H1 (cell line): ENCODE measurements at regions not wholly inside any gene's neighbourhood (a gene's known extent, or its start where the extent isn't known, plus 50 kb on each side); places are given as distances from the start of the nearest gene placed in this dataset.

Source experiments
- CTCF ChIA-PET: fragments of 300-600 bp; sonication (Branson Sonifier 250); formaldehyde crosslinking; loops from one replicate; lab custom pipeline; 2021; ENCODE audit not compliant: partially characterized antibody; lab: Charles Lee
- POLR2A ChIA-PET: fragments of 300-600 bp; sonication (Branson Sonifier 250); formaldehyde crosslinking; loops from one replicate; lab custom pipeline; 2021; ENCODE audit warnings: inconsistent platforms; ENCODE audit not compliant: partially characterized antibody; lab: Charles Lee
- DNase-seq, 2 experiments: peaks; one replicate each; pipeline versions ENCODE4 v3.0.0 to v3.0.0-alpha.2; 2010 to 2022; ENCODE audit warnings: low spot score in 2 of 2, low read depth in 1 of 2, mixed read lengths in 1 of 2
- FAIRE-seq: peaks from 2 replicates; lab custom pipeline; 2011; peaks lifted over from hg19 to GRCh38; lab: Jason Lieb, UNC
- H2AFZ ChIP-seq: 2 replicates; pipeline ENCODE4 v1.8.1; 2012; ENCODE audit warnings: low read length, inconsistent platforms
- H2AK5ac ChIP-seq: 2 replicates; pipeline ENCODE4 v1.6.1; 2013; ENCODE audit warnings: low read depth, low read length
- H2BK120ac ChIP-seq: replicated peaks from 2 replicates; pipeline ENCODE3; 2013; ENCODE audit warnings: low read depth, low read length, inconsistent platforms
- H2BK12ac ChIP-seq: 2 replicates; pipeline ENCODE4 v1.6.1; 2013; ENCODE audit warnings: low read depth, low read length
- H2BK15ac ChIP-seq: 2 replicates; pipeline ENCODE4 v1.6.1; 2013; ENCODE audit warnings: low read length
- H2BK20ac ChIP-seq: 2 replicates; pipeline ENCODE4 v1.6.1; 2013; ENCODE audit warnings: low read length
- H2BK5ac ChIP-seq: 2 replicates; pipeline ENCODE4 v1.6.1; 2013; ENCODE audit warnings: low read depth, low read length
- H3K14ac ChIP-seq: 2 replicates; pipeline ENCODE4 v1.6.1; 2013; ENCODE audit warnings: inconsistent platforms; ENCODE audit not compliant: insufficient read length
- H3K18ac ChIP-seq: 2 replicates; pipeline ENCODE4 v1.6.1; 2013; ENCODE audit warnings: low read length; ENCODE audit errors: extremely low read depth
- H3K23ac ChIP-seq: 2 replicates; pipeline ENCODE4 v1.6.1; 2013; ENCODE audit warnings: inconsistent platforms; ENCODE audit not compliant: insufficient read length
- H3K23me2 ChIP-seq: 2 replicates; pipeline ENCODE4 v1.6.1; 2013; ENCODE audit warnings: low read depth, low read length
- H3K27ac ChIP-seq: 2 replicates; pipeline ENCODE4 v1.6.1; 2011; ENCODE audit warnings: low read depth, low read length, inconsistent platforms
- H3K27me3 ChIP-seq, 4 experiments: replicated peaks in 1 of 4; 1 replicate in 1 of 4; 2 replicates in 3 of 4; pipeline versions ENCODE4 v1.6.1 to v1.8.1; 2011 to 2013; ENCODE audit warnings: low read length in 3 of 4, mild to moderate bottlenecking in 3 of 4, inconsistent platforms in 2 of 4, mixed read lengths in 2 of 4, moderate library complexity in 1 of 4; ENCODE audit not compliant: control insufficient read depth in 3 of 4, insufficient read depth in 3 of 4; ENCODE audit errors: extremely low read depth in 1 of 4
- H3K36me3 ChIP-seq, 4 experiments: 2 replicates each; pipeline versions ENCODE4 v1.6.1 to v1.8.1; 2011 to 2013; ENCODE audit warnings: mild to moderate bottlenecking in 4 of 4, low read length in 3 of 4, moderate library complexity in 2 of 4, control low read depth in 1 of 4, inconsistent platforms in 1 of 4; ENCODE audit not compliant: insufficient read depth in 4 of 4, control insufficient read depth in 2 of 4
- H3K4ac ChIP-seq: replicated peaks from 2 replicates; pipeline ENCODE3; 2013; ENCODE audit warnings: low read length, low read depth, mixed read lengths, inconsistent platforms; ENCODE audit not compliant: insufficient read length
- H3K4me1 ChIP-seq, 4 experiments: replicated peaks in 1 of 4; 1 replicate in 1 of 4; 2 replicates in 3 of 4; pipeline versions ENCODE4 v1.6.1 to v1.8.1; 2011 to 2013; ENCODE audit warnings: low read length in 3 of 4, inconsistent platforms in 2 of 4, mixed read lengths in 1 of 4; ENCODE audit not compliant: insufficient read depth in 4 of 4, control insufficient read depth in 3 of 4
- H3K4me2 ChIP-seq, 2 experiments: 2 replicates each; pipeline versions ENCODE4 v1.6.1 to v1.8.1; 2011 to 2013; ENCODE audit warnings: low read depth in 2 of 2, low read length in 2 of 2, control low read depth in 1 of 2, inconsistent platforms in 1 of 2, mild to moderate bottlenecking in 1 of 2; ENCODE audit not compliant: insufficient read depth in 1 of 2
- H3K4me3 ChIP-seq, 4 experiments: fragments of 200-600, 300-600 bp in 1 of 4; sonication (generic), shearing (Covaris generic), sonication (Bioruptor Twin) in 1 of 4; 2 replicates each; pipeline versions ENCODE4 v1.5.1 to v1.8.1; 2011 to 2016; ENCODE audit warnings: low read length in 4 of 4, low read depth in 3 of 4, control low read depth in 2 of 4, inconsistent platforms in 2 of 4, mild to moderate bottlenecking in 2 of 4, mixed read lengths in 1 of 4, moderate library complexity in 1 of 4; ENCODE audit not compliant: insufficient read depth in 2 of 4; ENCODE audit errors: extremely low read depth in 1 of 4
- H3K56ac ChIP-seq: replicated peaks from 2 replicates; pipeline ENCODE3; 2013; ENCODE audit warnings: low read depth, mild to moderate bottlenecking, mixed read lengths, low read length, inconsistent platforms; ENCODE audit not compliant: insufficient read length
- H3K79me1 ChIP-seq: 2 replicates; pipeline ENCODE4 v1.6.1; 2013; ENCODE audit warnings: low read depth, low read length, control low read depth
- H3K79me2 ChIP-seq, 2 experiments: 2 replicates each; pipeline versions ENCODE4 v1.6.1 to v1.8.1; 2012 to 2013; ENCODE audit warnings: low read length in 2 of 2, mild to moderate bottlenecking in 2 of 2, inconsistent platforms in 1 of 2; ENCODE audit not compliant: insufficient read depth in 2 of 2, control insufficient read depth in 1 of 2
- H3K9ac ChIP-seq, 4 experiments: replicated peaks in 1 of 4; 1 replicate in 1 of 4; 2 replicates in 3 of 4; pipeline versions ENCODE4 v1.6.1 to v1.8.1; 2011 to 2013; ENCODE audit warnings: low read depth in 3 of 4, low read length in 3 of 4, control low read depth in 2 of 4, mild to moderate bottlenecking in 2 of 4, moderate library complexity in 2 of 4, inconsistent platforms in 1 of 4; ENCODE audit errors: extremely low read depth in 1 of 4
- H3K9me3 ChIP-seq, 2 experiments: 2 replicates each; pipeline versions ENCODE4 v1.6.1 to v1.8.1; 2012 to 2013; ENCODE audit warnings: mild to moderate bottlenecking in 2 of 2, moderate library complexity in 2 of 2, control low read depth in 1 of 2, inconsistent platforms in 1 of 2, low read depth in 1 of 2, low read length in 1 of 2, mixed read lengths in 1 of 2; ENCODE audit not compliant: insufficient read depth in 2 of 2
- H4K20me1 ChIP-seq, 2 experiments: replicated peaks in 1 of 2; 2 replicates each; pipeline versions ENCODE3 to v1.8.1; 2011 to 2013; ENCODE audit warnings: inconsistent platforms in 2 of 2, low read length in 2 of 2, mild to moderate bottlenecking in 1 of 2; ENCODE audit not compliant: insufficient read depth in 2 of 2, control insufficient read depth in 1 of 2
- H4K5ac ChIP-seq: 2 replicates; pipeline ENCODE4 v1.6.1; 2013; ENCODE audit warnings: low read length, low read depth, mixed read lengths, inconsistent platforms; ENCODE audit not compliant: insufficient read length
- H4K8ac ChIP-seq: 2 replicates; pipeline ENCODE4 v1.8.0; 2013; ENCODE audit warnings: mild to moderate bottlenecking, moderate library complexity, low read length, inconsistent platforms; ENCODE audit not compliant: insufficient read depth; ENCODE audit errors: extremely low read depth
- H4K91ac ChIP-seq: replicated peaks from 2 replicates; pipeline ENCODE3; 2013; ENCODE audit warnings: low read length, mixed read lengths, inconsistent platforms; ENCODE audit not compliant: insufficient read length
- BACH1 ChIP-seq: IDR thresholded peaks from 2 replicates; pipeline ENCODE4 v1.6.1; 2012; ENCODE audit warnings: low read length, improper control_type of control experiment
- GTF2F1 ChIP-seq: IDR thresholded peaks from 2 replicates; pipeline ENCODE4 v1.6.1; 2012; ENCODE audit warnings: low read depth, low read length, improper control_type of control experiment, borderline replicate concordance
- HDAC2 ChIP-seq, 2 experiments: fragments of 300-600 bp in 1 of 2; sonication (generic) in 1 of 2; IDR thresholded peaks; 2 replicates each; pipeline ENCODE4 v1.6.1; 2011 to 2012; ENCODE audit warnings: low read depth in 2 of 2, low read length in 2 of 2, mild to moderate bottlenecking in 2 of 2, moderate library complexity in 2 of 2, borderline replicate concordance in 1 of 2, inconsistent platforms in 1 of 2
- JUND ChIP-seq: IDR thresholded peaks from 2 replicates; pipeline ENCODE4 v1.6.1; 2011; ENCODE audit warnings: mild to moderate bottlenecking, improper control_type of control experiment, low read length
- ZNF274 ChIP-seq: IDR thresholded peaks from 2 replicates; pipeline ENCODE4 v1.7.0; 2012; ENCODE audit warnings: low read length, borderline replicate concordance; ENCODE audit errors: extremely low read depth
- WGBS, 2 experiments: shearing (Covaris generic) in 1 of 2; methylation state at CpG; one replicate each; pipeline versions ENCODE4 v1.1.6 to v1.1.7; 2013 to 2015; ENCODE audit warnings: low lambda C conversion rate in 2 of 2, mixed read lengths in 2 of 2, inconsistent platforms in 1 of 2, low coverage in 1 of 2, missing lambda C conversion rate in 1 of 2; ENCODE audit not compliant: insufficient replicate concordance in 2 of 2, insufficient coverage in 1 of 2, insufficient read length in 1 of 2; ENCODE audit errors: extremely low coverage in 1 of 2, missing lambda C conversion rate in 1 of 2; 5-methylcytosine and 5-hydroxymethylcytosine counted together

DNA sequence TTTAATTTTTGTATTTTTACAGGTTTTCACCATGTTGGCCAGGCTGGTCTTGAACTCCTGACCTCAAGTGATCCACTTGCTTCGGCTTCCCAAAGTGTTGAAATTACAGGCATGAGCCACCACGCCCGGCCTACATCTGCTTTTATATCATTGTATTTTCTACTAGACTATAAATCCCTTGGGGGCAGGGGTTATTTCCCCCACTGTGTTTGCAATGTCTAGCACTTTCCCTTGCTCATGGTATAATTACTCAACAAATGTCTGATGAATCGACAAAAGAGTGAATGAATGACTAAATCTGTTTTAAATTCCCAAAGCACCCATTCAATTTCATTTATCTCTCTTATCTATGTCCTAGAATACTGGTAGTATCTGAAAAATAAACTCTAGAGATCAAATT lies 244.5 kb upstream of the CSNK1A1L start:
- no peaks in the 10 kb centered on the region for H4K20me1 ChIP-seq
- H4K8ac ChIP-seq = no peak overlapping the region
- no peaks in the 10 kb centered on the region for H3K36me3 ChIP-seq
- no peaks in the 10 kb centered on the region for H3K27me3 ChIP-seq
- H3K79me1 ChIP-seq = no peaks in the 10 kb centered on the region
- CTCF ChIA-PET = interaction anchor here (0.6 to 1.4 kb wide), 2 partner anchors 8 to 62 kb away, joined by 3 read pairs; no protein-coding TSS in a partner anchor
- DNase-seq (no peak), FAIRE-seq (no peak)
- H3K18ac ChIP-seq = no peak overlapping the region
- no peaks in the 10 kb centered on the region for H3K79me2 ChIP-seq
- H3K56ac ChIP-seq = no peak overlapping the region
- no peak overlapping the region for H3K23ac ChIP-seq
- TF ChIP-seq HDAC2 (IDR thresholded peaks at IDR 0.05; ENCODE audit: borderline replicate concordance in 1 of 2, low read depth in 2 of 2, low read length in 2 of 2) (no peak), BACH1 (no peak), ZNF274 (no peak), JUND (no peak), GTF2F1 (no peak)
- no peak overlapping the region for H2BK12ac ChIP-seq
- H3K14ac ChIP-seq = no peak overlapping the region
- H3K23me2 ChIP-seq = no peaks in the 10 kb centered on the region
- no peak overlapping the region for H3K4ac ChIP-seq
- no peak overlapping the region for H2AFZ ChIP-seq
- no peak overlapping the region for H3K4me2 ChIP-seq
- H3K4me1 ChIP-seq = no peaks in the 10 kb centered on the region
- no peak overlapping the region for H2AK5ac ChIP-seq
- H2BK15ac ChIP-seq = no peak overlapping the region
- no peak overlapping the region for H4K91ac ChIP-seq
- H3K9ac ChIP-seq = no peak overlapping the region
- H3K9me3 ChIP-seq = no peaks in the 10 kb centered on the region
- H3K27ac ChIP-seq = no peak overlapping the region
- H2BK120ac ChIP-seq = no peak overlapping the region
- no peak overlapping the region for H3K4me3 ChIP-seq
- no peak overlapping the region for H2BK20ac ChIP-seq
- no peak overlapping the region for H2BK5ac ChIP-seq
- WGBS, 2 experiments = 94% methylated on average over 4 of the region's 4 CpGs; no CpG with 5 or more reads in 1 of the 2 experiments
- no peak overlapping the region for H4K5ac ChIP-seq
- POLR2A ChIA-PET = no interaction called here
